NCI-H526 treated with DMSO at 0.1 percent for 48 hours (cell line): ENCODE measurements at regions not wholly inside any gene's neighbourhood (a gene's known extent, or its start where the extent isn't known, plus 50 kb on each side); places are given as distances from the start of the nearest gene placed in this dataset.
"Not testable (repeated sequence)": the region's sequence is repeated elsewhere in the genome, so short reads cannot be mapped to it uniquely, and the experiment has no call there.

Experiments used
- DNase-seq: peaks from one replicate; lab custom pipeline; 2025; lab: John Stamatoyannopoulos, UW

- DNase-seq: no peak
These were observed 880.3 kb upstream of the GRIA3 start for GRCh38 chrX:122303761-122304160.

- DNase-seq: no peak
These were observed 839.3 kb upstream of the GRIA3 start for GRCh38 chrX:122344816-122345215.

- DNase-seq: no peak
These were observed 820.8 kb upstream of the GRIA3 start for GRCh38 chrX:122363112-122363795.

- DNase-seq: not testable (repeated sequence)
These were observed 808.5 kb upstream of the GRIA3 start for GRCh38 chrX:122375533-122375932.

- DNase-seq: no peak
These were observed 795.1 kb upstream of the GRIA3 start for GRCh38 chrX:122389005-122389404.

- DNase-seq: no peak
These were observed 765.3 kb upstream of the GRIA3 start for GRCh38 chrX:122418758-122419157.

GRCh38 chrX:122421434-122422121 is 762.5 kb upstream of the GRIA3 start:
- DNase-seq: no peak

- DNase-seq: no peak
These were observed 761.5 kb upstream of the GRIA3 start for GRCh38 chrX:122422547-122422946.

- DNase-seq: no peak
These were observed 749.1 kb upstream of the GRIA3 start for GRCh38 chrX:122434942-122435341.

GRCh38 chrX:122439831-122440230 is 744.2 kb upstream of the GRIA3 start:
- DNase-seq: no peak

GRCh38 chrX:122440832-122441231 is 743.2 kb upstream of the GRIA3 start:
- DNase-seq: no peak

GRCh38 chrX:122441451-122441850 is 742.6 kb upstream of the GRIA3 start:
- DNase-seq: no peak

GRCh38 chrX:122445466-122445865 is 738.6 kb upstream of the GRIA3 start:
- no peak for DNase-seq

- DNase-seq: no peak
These were observed 719.7 kb upstream of the GRIA3 start for GRCh38 chrX:122464341-122464740.

- no peak for DNase-seq
These were observed 708.8 kb upstream of the GRIA3 start for GRCh38 chrX:122475306-122475705.

GRCh38 chrX:122500556-122500955 is 683.5 kb upstream of the GRIA3 start:
- no peak for DNase-seq

- DNase-seq: no peak
These were observed 682.4 kb upstream of the GRIA3 start for GRCh38 chrX:122501652-122502051.

GRCh38 chrX:122504026-122504425 is 680.1 kb upstream of the GRIA3 start:
- DNase-seq: no peak

- no peak for DNase-seq
These were observed 671.5 kb upstream of the GRIA3 start for GRCh38 chrX:122512561-122513072.

GRCh38 chrX:122517786-122518185 is 666.3 kb upstream of the GRIA3 start:
- DNase-seq: no peak

- no peak for DNase-seq
These were observed 638.3 kb upstream of the GRIA3 start for GRCh38 chrX:122545778-122546177.

GRCh38 chrX:122546269-122546668 is 637.8 kb upstream of the GRIA3 start:
- DNase-seq: no peak

GRCh38 chrX:122552286-122552800 is 631.7 kb upstream of the GRIA3 start:
- DNase-seq: no peak
